Left forelimb (tissue), 1 donor: ENCODE measurements at regions not wholly inside any gene's neighbourhood (a gene's known extent, or its start where the extent isn't known, plus 50 kb on each side); places are given as distances from the start of the nearest gene placed in this dataset.

ENCODE experiments used
- DNase-seq: peaks from one replicate; pipeline ENCODE4 v3.0.0-alpha.2; 2018; ENCODE audit warnings: low spot score

DNA sequence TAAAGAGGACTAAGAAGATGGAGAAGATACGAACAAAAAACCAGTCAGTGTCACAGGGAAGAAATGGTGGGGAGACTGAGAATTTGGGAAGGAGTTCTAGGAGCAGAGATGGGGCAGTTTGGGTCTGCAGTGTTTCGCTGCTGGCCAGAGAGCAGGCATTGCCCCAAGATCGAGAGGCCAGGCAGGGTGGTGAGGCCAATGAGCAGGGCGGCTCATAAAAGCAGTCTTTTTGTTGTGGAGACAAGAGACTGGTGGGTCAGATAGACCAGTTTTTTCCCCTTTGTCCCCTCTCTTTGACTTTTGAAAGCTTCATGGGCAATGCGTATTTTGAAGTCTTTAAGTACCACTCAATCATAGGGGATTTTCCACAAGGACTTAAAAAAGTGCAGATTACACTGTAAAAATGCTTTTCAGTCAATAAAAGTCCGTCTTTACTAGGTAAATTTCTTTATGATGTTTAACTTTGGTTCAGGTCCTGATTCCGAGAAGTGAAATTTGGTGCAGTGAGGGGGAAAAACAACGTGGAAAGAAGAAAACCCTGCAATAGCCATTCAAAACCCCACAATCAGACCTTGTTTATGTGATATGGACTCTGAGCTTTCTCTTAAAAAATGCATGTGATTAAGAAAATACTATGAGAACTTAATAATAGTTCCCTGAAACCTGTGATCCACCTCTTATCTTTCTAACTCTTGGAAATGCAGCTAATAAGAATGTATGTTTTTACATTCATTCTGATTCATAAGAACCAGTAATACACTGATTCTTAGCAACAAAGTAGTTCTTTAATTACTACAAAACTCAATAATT, 338.9 kb downstream of the KLF5 start:
- DNase-seq = no peak

DNA sequence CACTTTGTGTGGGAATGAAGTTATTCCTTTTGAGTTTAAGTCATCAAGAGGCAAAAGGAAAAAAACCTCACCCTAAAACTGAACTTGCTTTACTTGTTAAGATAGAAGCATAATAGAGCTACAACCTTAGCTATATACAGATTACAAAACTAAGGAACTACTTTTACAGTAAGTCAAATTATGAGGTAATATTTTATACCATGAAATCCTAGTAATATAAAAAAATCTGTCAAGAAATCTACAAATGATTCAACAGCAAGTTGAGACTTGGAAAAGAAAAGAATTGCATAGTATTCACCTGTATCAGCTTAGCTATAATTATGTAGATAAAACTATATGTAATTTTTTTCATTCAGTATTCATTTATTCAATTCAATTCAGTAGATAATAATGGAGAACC, 335.3 kb downstream of the KLF5 start:
- DNase-seq = no peak

DNA sequence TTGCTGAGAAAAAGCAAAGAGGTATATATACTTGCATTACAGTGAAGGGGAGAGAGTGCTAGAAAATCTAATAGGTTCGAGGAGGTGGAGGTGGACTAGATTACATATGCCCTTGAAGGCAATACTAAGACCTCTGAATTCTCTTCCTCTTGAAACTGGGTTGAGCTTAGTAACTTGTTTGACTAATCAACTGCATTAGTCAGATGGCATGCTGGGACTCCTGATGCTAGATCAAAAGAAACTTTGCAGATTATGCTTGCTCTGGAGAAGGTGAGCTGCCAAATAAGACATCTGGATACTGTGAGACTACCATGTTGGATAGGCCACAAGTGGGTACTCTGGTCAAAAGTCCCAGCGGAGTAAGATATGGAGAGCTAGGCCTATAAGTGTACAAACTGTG, 331.3 kb downstream of the KLF5 start:
- no peak for DNase-seq

DNA sequence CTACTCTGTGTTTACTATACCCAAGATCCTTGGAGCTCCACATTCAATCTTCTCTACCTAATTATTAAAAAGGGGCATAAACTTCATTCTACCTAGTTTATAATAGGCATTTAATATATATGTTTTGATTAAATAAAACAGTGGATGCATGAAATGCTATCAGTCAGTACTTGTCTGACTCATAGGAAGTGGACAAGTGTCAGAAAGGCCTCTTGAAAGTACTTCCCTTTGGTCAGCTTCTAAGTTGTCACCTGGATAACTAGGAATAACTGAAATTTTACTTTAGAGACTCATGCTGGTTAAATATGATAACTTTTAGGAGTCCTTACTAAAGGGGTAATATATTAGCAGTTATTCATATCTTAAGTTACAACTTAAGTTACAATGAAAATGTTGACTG, 329.8 kb downstream of the KLF5 start:
- DNase-seq = no peak

DNA sequence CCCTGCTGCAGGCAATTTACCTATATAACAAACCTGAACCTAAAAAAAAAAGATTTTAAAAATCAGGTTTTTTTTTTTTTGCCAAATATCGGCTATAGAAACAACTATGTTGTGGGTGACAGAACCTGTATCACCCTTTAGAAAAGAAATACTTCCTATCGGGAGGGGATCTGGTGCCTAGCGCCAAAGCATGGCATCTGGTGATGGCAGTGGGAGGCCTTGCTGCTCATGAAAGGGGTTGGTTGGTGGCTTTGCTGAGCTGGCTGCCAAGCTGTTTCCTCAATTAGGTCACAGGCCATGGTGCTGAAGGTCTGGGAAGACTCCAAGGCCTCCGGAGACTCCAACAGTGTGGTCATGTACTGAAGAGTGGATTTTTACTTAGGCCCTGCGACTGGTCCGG, 328.5 kb downstream of the KLF5 start:
- DNase-seq = no peak

DNA sequence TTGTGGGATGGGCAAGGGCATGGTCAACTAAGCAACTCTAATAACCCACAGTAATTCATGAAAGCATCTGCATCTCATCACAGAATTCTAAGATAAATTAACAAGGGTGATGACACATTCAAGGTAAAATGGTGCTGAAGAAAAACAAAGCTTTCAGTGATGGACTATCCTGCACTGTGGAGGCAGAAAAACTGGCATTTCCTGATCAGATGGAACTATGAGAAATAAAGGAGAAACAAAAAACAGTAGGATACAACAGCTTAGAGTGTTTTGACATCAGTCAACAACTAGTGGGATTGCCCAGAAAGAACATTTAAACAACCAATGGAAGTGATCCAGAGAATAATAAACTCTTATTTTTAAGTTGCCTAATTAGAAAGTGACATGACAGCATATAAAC, 327.0 kb downstream of the KLF5 start:
- no peak for DNase-seq

DNA sequence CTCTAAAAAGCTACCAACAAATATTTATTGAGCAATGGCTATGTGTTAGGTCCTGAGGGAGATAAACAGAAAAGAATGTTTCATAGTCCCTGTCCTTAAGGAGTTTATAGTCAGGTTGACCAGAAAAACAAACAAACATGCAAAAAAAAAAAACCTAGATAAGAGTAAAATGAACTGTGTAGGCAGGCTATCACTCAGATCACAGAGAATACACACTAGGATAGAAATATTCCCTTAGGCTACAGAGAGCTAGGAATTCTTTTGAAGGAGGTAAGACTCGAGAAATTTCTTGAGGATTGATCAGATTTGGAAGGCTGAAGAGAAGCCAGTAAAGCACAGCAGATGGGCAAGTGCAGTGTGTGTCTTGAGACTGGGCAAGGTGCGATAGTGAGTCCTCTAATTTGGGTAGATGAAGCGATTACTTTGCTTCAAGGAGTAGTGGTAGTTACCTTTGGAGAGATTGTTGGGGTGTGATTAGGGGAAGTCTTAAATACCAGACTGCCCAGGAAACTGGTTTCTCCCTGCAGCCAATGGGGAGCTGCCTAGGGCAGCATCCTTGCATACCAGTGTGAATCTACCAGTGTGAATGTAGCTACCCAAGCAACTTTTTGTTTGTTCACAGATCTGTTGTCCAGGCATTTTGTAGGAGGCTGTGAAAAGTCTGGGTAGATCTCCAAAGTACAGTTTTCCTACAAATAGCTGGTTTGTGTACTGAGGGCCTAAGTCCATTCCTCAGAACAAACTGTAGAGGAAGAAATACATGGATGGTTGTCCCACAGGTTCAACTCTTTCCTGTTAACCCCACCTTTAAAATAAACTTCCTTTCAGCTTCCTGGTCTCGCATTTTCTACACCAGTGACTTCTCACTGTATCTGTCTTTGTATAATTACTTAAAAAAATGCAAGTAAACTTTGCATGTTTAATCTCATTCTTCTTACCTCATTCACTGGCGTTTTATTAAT, 314.1 kb downstream of the KLF5 start:
- no peak for DNase-seq

DNA sequence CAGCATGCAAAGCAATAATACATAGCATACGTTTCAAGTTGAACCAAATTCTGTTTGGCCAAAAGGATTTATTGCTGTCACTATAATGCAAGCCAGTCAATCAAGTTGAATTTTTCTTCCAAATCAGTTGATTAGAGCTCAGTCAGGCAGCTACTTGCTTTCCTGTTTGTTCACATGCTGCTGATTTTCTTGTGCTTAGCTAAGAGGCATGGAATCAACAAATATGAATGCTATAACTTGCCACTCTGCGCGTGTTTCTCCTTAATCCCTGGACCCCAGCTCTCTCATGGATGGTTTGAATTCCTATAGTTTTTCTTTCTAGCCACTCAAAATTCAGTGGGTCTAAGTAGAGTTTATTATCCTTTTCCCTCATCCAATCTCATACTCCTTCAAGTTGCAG, 311.3 kb downstream of the KLF5 start:
- no peak for DNase-seq

DNA sequence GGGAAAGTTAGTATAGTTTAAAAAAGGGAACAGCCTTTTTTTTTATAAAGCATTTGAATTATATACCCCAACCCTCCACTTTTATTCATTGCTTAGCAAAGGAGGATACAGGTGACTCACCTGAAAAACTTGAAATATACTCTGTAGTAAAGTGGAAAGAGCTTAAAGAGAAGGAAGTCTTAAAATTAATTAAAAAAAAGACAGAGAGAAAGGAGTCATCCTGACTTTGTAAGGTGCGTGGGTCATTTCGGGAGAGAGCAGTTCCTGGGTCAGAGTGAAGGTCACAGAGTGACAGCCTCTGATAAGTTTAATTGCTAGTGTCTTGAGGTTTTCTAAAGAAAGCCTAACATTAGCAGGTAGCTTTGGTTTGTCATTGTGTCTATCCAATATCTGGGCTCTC, 310.3 kb downstream of the KLF5 start:
- no peak for DNase-seq

DNA sequence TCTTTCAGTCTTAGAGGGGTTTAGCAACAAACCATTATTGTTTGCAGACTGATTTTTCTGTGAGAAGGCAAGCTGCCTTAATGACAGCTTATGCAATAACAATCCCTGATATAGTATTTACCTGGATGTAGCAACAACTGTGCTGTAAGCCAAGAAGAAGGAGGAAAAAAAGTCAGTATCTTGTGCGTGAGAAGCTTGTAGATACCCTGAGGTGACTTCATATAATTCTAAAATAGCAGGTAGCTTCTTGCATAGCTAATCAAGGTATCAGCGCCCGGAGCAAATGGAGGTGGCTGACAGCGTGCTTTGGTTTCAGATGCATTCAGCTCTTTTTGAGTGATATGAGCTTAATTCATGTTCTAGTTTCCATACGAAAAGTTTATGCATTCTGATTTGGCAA, 309.8 kb downstream of the KLF5 start:
- DNase-seq = no peak

DNA sequence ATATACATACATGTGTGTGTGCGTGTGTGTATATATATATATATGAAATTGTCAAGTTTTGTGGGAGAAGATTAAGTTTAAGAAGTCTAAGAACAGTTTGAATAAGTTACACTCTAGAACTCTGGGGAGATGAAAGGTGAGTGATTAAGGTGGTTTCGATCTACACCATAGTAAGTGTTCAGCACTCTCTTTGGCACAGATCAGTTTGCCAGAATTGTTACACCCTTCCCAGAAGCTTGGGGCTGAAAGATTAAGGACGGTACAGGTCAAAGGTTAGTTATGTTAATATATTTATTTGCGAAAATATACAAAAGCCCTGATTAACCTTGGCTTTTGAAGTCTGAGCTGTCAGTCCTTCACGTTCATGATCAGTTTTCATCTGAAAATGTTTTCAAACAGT, 309.1 kb downstream of the KLF5 start:
- DNase-seq = no peak

DNA sequence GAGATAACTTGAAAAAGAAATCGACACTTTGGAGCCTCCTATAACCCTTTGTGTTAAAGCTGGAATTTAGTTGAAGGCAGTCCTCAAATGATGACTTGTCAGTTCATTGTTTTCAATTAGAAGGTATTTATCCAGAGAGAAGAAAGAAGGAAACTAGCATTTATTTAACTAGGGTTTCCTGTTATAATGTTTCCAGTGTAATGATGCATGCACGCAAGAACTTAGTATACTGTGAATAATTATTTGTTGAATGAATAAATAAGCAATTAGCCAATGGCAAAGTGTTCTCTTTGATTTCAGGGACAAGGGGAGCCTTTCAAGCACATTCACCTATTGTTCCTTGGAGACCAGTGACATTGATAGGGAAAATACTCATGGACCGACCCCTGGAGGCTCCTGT, 307.4 kb downstream of the KLF5 start:
- no peak for DNase-seq

DNA sequence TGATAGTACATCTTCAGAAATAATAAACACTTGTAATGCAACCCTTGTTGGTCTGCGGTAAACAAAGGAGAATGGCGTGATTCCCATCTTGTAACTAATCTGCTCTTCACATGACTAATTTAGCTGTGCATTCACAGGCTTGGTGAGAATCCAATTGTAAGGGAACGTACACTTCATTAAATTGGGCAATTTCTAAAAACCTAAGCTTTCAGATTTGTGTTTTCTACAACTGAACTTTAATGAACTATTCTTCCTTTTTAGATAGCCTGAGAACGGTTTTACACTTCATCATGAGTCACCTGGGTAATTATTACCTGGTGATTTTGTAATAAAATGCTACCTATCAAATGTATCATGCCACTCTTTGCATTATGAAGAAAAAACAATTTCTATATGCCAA, 306.9 kb downstream of the KLF5 start:
- no peak for DNase-seq

DNA sequence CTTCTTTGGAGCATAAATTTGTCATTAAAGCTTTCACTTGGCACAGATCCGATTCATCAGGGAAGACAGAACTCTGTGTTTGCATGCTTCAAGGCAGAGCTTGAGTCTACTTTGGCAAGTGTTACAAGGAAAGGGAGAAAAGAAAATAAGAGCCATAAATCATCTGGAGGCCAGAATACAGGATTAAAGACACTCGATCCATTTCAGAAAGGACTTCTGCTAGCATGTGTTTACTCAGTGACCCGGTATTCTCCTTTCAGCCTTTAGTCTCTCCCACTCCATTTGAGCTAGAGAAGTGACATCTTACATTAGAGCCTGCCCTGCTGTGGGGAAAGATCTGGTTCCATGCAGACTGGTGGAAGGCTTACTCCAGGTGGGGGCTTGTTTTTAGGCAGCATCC, 306.4 kb downstream of the KLF5 start:
- DNase-seq = no peak

DNA sequence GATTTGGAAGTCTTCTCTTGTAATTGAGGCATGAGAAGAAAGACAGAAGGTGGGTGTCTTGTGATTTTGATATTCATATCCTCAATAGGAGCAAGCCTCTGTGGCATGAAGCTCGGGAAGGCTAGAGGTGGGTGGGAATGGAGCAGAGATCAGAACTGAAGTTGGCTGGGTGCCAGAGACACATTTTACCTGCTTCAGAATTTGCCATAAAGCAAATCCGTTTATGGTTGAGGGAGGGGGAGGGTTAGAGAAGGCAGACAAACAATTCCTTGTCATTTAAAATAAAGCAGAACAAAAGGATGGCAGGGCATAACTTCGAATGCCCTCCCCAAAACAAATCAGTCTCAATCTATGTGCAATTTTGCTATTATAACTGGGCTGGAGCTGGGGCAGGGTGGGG, 305.9 kb downstream of the KLF5 start:
- DNase-seq = no peak

DNA sequence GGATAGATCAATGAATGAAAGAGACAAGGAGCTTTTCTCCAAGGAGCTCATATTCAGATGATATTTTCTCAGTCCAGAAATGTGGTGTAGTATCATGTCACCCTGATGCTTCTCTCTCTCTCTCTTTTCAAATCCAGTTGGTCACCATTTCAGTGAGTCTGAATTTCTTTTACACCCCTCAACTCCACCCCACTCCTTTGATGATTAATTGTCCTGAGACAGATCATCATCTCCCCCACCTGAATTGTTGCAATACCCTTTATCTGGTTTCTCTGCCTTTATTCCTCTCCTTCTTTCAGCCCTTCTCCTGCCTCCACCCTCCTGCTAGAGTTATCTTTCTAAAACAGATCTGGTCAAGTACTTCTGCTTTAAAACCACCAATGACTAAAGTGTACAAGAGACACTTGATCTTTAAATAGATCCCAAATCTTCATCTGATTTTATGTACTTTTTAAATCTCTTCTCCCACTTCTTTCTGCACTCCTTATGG, 299.8 kb downstream of the KLF5 start:
- DNase-seq = no peak

DNA sequence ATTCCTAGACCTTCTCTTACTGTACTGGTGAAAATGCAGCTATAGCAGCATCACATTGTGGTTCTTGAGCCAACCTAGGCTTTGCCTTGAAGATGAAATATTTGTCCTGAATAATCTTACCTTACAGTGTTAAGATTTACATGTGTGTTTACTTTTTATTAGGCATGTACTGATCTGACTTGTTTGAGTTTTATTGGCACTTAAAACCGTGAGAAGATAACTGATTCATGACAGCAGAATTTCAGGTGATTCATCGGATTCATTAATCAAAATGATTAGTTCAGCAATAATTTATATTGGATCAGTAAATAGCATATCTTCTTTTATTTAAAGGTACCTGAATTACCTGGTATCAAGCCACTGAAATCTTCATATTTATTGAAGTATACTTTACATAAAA, 296.3 kb downstream of the KLF5 start:
- DNase-seq = no peak

DNA sequence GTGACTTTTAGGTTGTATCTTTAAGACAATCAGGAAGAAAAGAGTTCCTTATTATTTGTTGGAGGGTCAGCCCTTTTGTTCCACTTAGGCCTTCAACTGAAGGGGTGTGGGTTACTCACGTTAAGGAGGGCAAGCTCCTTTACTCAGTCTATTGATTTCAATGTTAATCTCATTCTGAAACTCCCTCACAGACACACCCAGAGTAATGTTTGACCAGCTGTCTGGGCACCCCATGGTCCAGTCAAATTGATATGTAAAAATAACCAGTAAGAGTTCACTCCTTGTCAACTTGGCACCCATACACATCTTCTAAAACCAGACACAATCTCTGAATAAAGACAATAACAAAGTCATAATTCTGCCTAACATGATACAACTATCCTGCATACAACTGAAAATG, 292.9 kb downstream of the KLF5 start:
- no peak for DNase-seq

DNA sequence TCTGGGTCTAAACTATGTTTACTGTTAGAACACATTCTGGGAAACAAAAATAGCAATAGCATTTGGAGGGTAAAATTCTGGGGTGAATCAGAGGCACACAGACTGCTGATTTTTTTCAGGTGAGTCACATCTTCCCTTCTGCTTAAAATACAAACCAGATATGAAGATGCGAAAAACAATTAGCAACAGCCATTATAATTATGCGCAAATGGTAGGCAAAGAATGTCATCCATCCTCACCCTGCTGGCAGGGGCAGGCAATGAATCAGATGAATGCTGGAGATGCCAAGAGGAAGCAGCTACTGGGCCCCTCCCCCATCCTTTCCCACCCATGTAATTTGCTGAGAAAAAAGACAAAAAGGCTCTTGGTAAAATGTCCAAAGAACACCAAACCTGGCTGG, 282.9 kb downstream of the KLF5 start:
- no peak for DNase-seq

DNA sequence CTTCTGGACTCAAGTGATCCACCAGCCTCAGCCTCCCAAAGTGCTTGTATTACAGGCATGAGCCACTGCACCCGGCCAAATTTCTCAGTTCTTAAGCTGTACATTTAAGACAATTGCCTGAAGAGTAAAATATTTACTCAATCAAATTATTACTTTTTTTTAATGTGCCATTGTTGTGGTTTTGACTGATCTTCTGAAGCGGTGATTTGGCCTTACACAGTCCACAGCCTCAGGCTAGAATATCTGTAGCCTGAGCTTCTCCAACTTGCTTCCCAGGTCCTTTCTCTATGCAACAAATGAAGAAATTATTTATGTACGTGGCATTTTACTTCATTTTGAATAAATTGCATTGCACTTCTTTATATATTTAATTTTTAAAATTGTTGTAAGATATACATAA, 281.3 kb downstream of the KLF5 start:
- DNase-seq = no peak

DNA sequence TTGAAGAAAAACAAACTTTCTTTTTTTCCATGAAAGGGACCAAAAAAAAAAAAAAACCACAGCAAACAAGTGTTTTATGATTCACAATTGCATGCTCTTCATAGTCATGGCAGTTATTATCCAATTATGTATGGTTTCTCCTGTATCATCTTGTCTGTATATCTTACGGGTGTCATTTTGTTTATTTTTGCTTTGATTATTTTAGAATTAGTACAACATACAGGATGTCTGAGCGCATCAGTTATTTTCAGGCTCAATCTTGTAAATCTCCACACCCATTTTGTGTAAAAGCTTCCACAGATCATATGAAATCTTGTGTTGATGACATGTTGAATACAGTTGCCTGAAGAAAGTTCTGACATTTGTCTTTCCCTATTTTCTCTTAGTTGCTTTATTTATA, 280.3 kb downstream of the KLF5 start:
- DNase-seq = no peak

DNA sequence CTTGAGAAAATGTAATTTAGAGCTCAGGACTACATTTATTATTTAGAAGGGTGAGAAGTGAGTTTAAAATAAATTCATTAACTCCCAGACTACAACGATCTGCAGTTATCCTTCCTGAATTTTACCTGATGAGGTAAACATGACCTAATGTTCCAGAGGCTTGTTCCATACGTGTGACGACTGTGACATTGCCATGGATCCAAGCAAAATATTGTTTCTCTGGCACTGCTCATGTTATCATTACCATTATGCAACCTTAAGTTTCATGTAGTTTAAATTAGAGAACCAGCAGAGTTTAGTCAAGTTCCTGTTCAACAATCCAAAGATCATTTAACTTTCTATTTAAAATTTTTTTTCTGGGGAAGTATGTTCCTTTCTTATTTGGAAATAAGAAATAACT, 279.6 kb downstream of the KLF5 start:
- no peak for DNase-seq

DNA sequence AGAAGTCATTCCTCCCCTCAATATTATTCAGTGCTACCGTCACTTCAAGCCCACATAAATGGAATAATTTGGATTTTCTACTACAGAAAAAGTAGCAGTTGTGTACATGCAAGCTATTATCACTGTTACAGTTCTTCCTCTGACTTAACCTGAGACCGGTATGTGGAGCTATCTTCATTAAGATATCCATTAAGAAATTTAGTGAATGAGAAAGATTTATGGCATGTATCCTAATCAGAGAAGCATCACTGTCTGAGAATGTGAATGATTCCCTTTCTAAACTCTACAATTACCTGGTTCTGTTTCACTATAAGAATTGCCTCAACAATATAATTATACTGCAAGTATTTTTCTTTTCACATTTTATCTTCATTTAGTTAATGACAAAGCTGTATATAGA, 278.7 kb downstream of the KLF5 start:
- no peak for DNase-seq
